Activated B cell treated with CpG ODN at 0.5 μM for 24 hours (primary cell): ENCODE measurements at regions not wholly inside any gene's neighbourhood (a gene's known extent, or its start where the extent isn't known, plus 50 kb on each side); places are given as distances from the start of the nearest gene placed in this dataset.

Source experiments
- ATAC-seq: fragments of 200-7000 bp; cut with Tn5 transposase; one replicate; pipeline ENCODE4 v1.10.0; 2021; ENCODE audit warnings: low read depth, mild to moderate bottlenecking, moderate library complexity
- CTCF ChIA-PET: fragments of 350-600 bp; sonication (Branson Sonifier 250); formaldehyde crosslinking; loops from one replicate; lab custom pipeline; 2021; ENCODE audit warnings: antibody characterized with exemption; lab: Charles Lee
- POLR2A ChIA-PET: fragments of 350-600 bp; sonication (Branson Sonifier 250); formaldehyde crosslinking; loops from one replicate; lab custom pipeline; 2021; ENCODE audit warnings: antibody characterized with exemption; lab: Charles Lee
- DNase-seq: peaks from one replicate; pipeline ENCODE4 v3.0.0; 2022
- H3K27ac Mint-ChIP-seq: one replicate; pipeline ENCODE4 v1.8.0; 2020; ENCODE audit warnings: mixed read lengths
- H3K27me3 Mint-ChIP-seq: one replicate; pipeline ENCODE4 v1.8.0; 2021; ENCODE audit warnings: mixed read lengths
- H3K36me3 Mint-ChIP-seq: one replicate; pipeline ENCODE4 v1.8.0; 2021; ENCODE audit warnings: low read depth, mixed read lengths
- H3K4me1 Mint-ChIP-seq: one replicate; pipeline ENCODE4 v1.8.0; 2021; ENCODE audit warnings: mixed read lengths
- H3K4me3 Mint-ChIP-seq: one replicate; pipeline ENCODE4 v1.8.0; 2020; ENCODE audit warnings: mild to moderate bottlenecking, mixed read lengths
- H3K9me3 Mint-ChIP-seq: one replicate; pipeline ENCODE4 v1.8.0; 2020; ENCODE audit warnings: mixed read lengths
- CTCF ChIP-seq: fragments of 200-600 bp; IDR thresholded peaks from one replicate; pipeline ENCODE4 v1.8.0; 2022; ENCODE audit warnings: antibody characterized with exemption, mild to moderate bottlenecking
- intact Hi-C: fragments of 100-400 bp; cut with micrococcal nuclease; formaldehyde crosslinking; loops from one replicate; pipeline ENCODE4 v1.15.1; 2024

GRCh38 chr14:62283837-62284236 is 521.6 kb downstream of the SNAPC1 start:
- H3K4me1 Mint-ChIP-seq, result no peaks in the 10 kb centered on the region
- POLR2A ChIA-PET, result no interaction called here
- DNase-seq (no peak), ATAC-seq (no peak)
- H3K27ac Mint-ChIP-seq, result no peak overlapping the region
- H3K36me3 Mint-ChIP-seq, result no peaks in the 10 kb centered on the region
- no peak overlapping the region for H3K4me3 Mint-ChIP-seq
- CTCF ChIA-PET, result no interaction called here
- TF ChIP-seq CTCF, result no peak
- intact Hi-C loops, result no loop called here
- no peaks in the 10 kb centered on the region for H3K9me3 Mint-ChIP-seq
- H3K27me3 Mint-ChIP-seq, result peaks cover 6% of the 10 kb centered on the region

GRCh38 chr14:62289471-62289870 is 527.3 kb downstream of the SNAPC1 start:
- CTCF ChIA-PET, result no interaction called here
- Mint-ChIP-seq H3K9me3 (no peaks in the 10 kb centered on the region), H3K36me3 (no peaks in the 10 kb centered on the region), H3K4me3 (no peak overlapping the region), H3K27me3 (no peaks in the 10 kb centered on the region), H3K4me1 (no peaks in the 10 kb centered on the region), H3K27ac (no peak overlapping the region)
- POLR2A ChIA-PET, result no interaction called here
- no peak for TF ChIP-seq CTCF
- intact Hi-C loops, result no loop called here
- DNase-seq (no peak), ATAC-seq (no peak)

GRCh38 chr14:62301080-62301479 is 538.9 kb downstream of the SNAPC1 start:
- Mint-ChIP-seq H3K4me3 (no peak overlapping the region), H3K36me3 (no peaks in the 10 kb centered on the region), H3K27me3 (no peaks in the 10 kb centered on the region), H3K27ac (no peak overlapping the region), H3K9me3 (no peaks in the 10 kb centered on the region), H3K4me1 (no peaks in the 10 kb centered on the region)
- ATAC-seq (no peak), DNase-seq (no peak)
- POLR2A ChIA-PET, result no interaction called here
- intact Hi-C loops, result no loop called here
- CTCF ChIA-PET, result no interaction called here
- TF ChIP-seq CTCF, result no peak

GRCh38 chr14:62301911-62302310 is 539.7 kb downstream of the SNAPC1 start:
- DNase-seq (no peak), ATAC-seq (no peak)
- H3K9me3 Mint-ChIP-seq, result no peaks in the 10 kb centered on the region
- no peaks in the 10 kb centered on the region for H3K27me3 Mint-ChIP-seq
- H3K4me3 Mint-ChIP-seq, result no peak overlapping the region
- no peak overlapping the region for H3K27ac Mint-ChIP-seq
- CTCF ChIA-PET, result no interaction called here
- intact Hi-C loops, result no loop called here
- no peaks in the 10 kb centered on the region for H3K4me1 Mint-ChIP-seq
- POLR2A ChIA-PET, result no interaction called here
- H3K36me3 Mint-ChIP-seq, result no peaks in the 10 kb centered on the region
- no peak for TF ChIP-seq CTCF

- ATAC-seq (no peak), DNase-seq (no peak)
- H3K27me3 Mint-ChIP-seq, result no peaks in the 10 kb centered on the region
- no peak for TF ChIP-seq CTCF
- peaks cover 3% of the 10 kb centered on the region for H3K9me3 Mint-ChIP-seq
- intact Hi-C loops, result no loop called here
- no peaks in the 10 kb centered on the region for H3K36me3 Mint-ChIP-seq
- H3K27ac Mint-ChIP-seq, result no peak overlapping the region
- POLR2A ChIA-PET, result no interaction called here
- no peak overlapping the region for H3K4me3 Mint-ChIP-seq
- no peaks in the 10 kb centered on the region for H3K4me1 Mint-ChIP-seq
- CTCF ChIA-PET, result no interaction called here
Observed at GRCh38 chr14:62303437-62303836, 541.2 kb downstream of the SNAPC1 start.
